K562 (cell line): ENCODE measurements at regions not wholly inside any gene's neighbourhood (a gene's known extent, or its start where the extent isn't known, plus 50 kb on each side); places are given as distances from the start of the nearest gene placed in this dataset.

Source experiments
- RERE ChIP-seq: sonication (generic); formaldehyde crosslinking; IDR thresholded peaks from 2 replicates; pipeline ENCODE4 v1.8.0; 2023; ENCODE audit warnings: missing genetic modification reagents, mild to moderate bottlenecking, borderline replicate concordance
- TF ChIP-seq, protein P1 (sequence below): sonication (generic); formaldehyde crosslinking; IDR thresholded peaks from 2 replicates; pipeline ENCODE4 v1.9.0; 2022; ENCODE audit warnings: mild to moderate bottlenecking, missing genetic modification reagents

DNA sequence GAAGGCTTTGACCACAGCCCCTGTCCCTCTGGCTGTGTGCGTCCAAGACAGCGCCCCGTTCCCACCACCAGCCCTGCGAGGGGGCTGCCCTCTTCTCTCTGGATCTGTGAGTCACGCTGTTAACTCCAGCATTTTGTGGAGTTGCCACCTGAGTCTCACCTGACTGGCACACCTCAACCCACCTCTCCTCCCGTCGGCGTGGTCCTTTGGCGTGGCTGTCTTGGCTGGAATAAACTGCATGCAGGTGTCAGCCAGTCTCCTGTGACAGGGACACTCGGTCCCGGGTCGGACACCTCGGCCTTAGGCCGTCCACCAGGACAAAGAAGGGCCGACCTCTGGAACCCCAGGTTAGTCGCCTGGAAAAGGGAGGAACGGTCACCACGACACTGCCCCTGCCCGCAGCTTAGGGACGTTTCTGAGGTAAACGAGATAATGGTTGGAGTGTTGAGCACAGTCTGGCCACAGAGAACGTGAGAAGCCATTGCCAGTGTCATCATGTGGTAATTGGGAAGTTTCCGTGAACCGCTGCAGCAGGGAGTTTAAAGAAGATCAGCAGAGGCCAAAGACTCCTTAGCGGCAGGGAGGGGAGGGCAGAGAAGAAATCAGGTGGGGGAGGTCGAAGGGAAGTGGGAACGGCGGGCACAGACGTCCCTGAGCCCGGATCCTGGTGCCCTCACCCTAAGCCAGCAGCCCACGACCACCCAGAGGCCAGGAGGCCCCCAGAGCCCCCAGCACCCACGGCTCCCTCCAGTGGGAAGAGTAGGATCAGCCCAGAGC is 73.6 kb upstream of the FAM20C start (continued):
- TF ChIP-seq RERE (CRISPR knock-in tag), result 0 out of 2 replicates have a peak, but pooled peaks have one; percentile 37
- TF ChIP-seq, protein P1, sequence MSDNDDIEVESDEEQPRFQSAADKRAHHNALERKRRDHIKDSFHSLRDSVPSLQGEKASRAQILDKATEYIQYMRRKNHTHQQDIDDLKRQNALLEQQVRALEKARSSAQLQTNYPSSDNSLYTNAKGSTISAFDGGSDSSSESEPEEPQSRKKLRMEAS, result no peak
